A549 (cell line): ENCODE measurements at regions not wholly inside any gene's neighbourhood (a gene's known extent, or its start where the extent isn't known, plus 50 kb on each side); places are given as distances from the start of the nearest gene placed in this dataset.

Source experiments
- ATAC-seq, 2 experiments: fragments of 200-7000 bp in 1 of 2; fragments of >200 bp in 1 of 2; cut with Nextera tagmentation in 1 of 2; cut with Tn5 transposase in 1 of 2; 3 replicates each; pipeline versions ENCODE4 v1.8.0 to v1.9.1; 2018 to 2020; ENCODE audit warnings: mild to moderate bottlenecking in 1 of 2, moderate library complexity in 1 of 2
- CTCF ChIA-PET: fragments of 300-600 bp; sonication (Branson Sonifier 250); formaldehyde crosslinking; extraction: SDS; loops from one replicate; lab custom pipeline; 2021; ENCODE audit warnings: antibody characterized with exemption, inconsistent platforms; lab: Yijun Ruan, JAX
- POLR2A ChIA-PET: fragments of 350-600 bp; formaldehyde crosslinking; extraction: SDS; loops from one replicate; lab custom pipeline; 2021; ENCODE audit warnings: antibody characterized with exemption, inconsistent platforms; lab: Yijun Ruan, JAX
- DNase-seq, 2 experiments: peaks; one replicate each; pipeline versions ENCODE4 v3.0.0 to v3.0.0-alpha.2; 2011 to 2016; ENCODE audit warnings: low read depth in 1 of 2, low spot score in 1 of 2
- FAIRE-seq: peaks from 2 replicates; lab custom pipeline; 2011; peaks lifted over from hg19 to GRCh38; lab: Jason Lieb, UNC
- H3K27ac ChIP-seq, 2 experiments: fragments of >200 bp; sonication (Bioruptor Twin); formaldehyde crosslinking; 3 replicates each; pipeline ENCODE4 v1.5.1; 2016 to 2017
- H3K4me1 ChIP-seq: fragments of >200 bp; sonication (Bioruptor Twin); formaldehyde crosslinking; 3 replicates; pipeline ENCODE4 v1.6.1; 2016
- H3K4me2 ChIP-seq: fragments of >200 bp; sonication (Bioruptor Twin); formaldehyde crosslinking; 3 replicates; pipeline ENCODE4 v1.6.1; 2016
- H3K4me3 ChIP-seq: fragments of >200 bp; sonication (Bioruptor Twin); formaldehyde crosslinking; 3 replicates; pipeline ENCODE4 v1.5.1; 2016
- H3K9me3 ChIP-seq: fragments of >200 bp; sonication (Bioruptor Twin); formaldehyde crosslinking; 3 replicates; pipeline ENCODE4 v1.6.1; 2016
- CBX2 ChIP-seq: fragments of 200-600 bp; sonication (generic); IDR thresholded peaks from 2 replicates; pipeline ENCODE4 v1.6.1; 2016; ENCODE audit warnings: low read depth, mild to moderate bottlenecking, borderline replicate concordance
- CEBPB ChIP-seq, 2 experiments: fragments of >200 bp in 1 of 2; sonication (Bioruptor Twin) in 1 of 2; formaldehyde crosslinking in 1 of 2; IDR thresholded peaks; 2 replicates each; pipeline ENCODE4 v1.6.1; 2012 to 2016
- CTCF ChIP-seq: fragments of >200 bp; sonication (Bioruptor Twin); formaldehyde crosslinking; IDR thresholded peaks from 3 replicates; pipeline ENCODE4 v1.5.1; 2016
- EHMT2 ChIP-seq: fragments of 200-600 bp; sonication (generic); IDR thresholded peaks from 2 replicates; pipeline ENCODE4 v1.6.1; 2016; ENCODE audit warnings: antibody characterized with exemption, low read depth, mild to moderate bottlenecking, moderate library complexity
- ESRRA ChIP-seq: fragments of 150-350 bp; IDR thresholded peaks from 2 replicates; pipeline ENCODE4 v1.6.1; 2014; ENCODE audit warnings: mild to moderate bottlenecking, low read length, borderline replicate concordance
- FOSB ChIP-seq: fragments of 250-450 bp; sonication (Bioruptor Pico); IDR thresholded peaks from 2 replicates; pipeline ENCODE4 v1.5.0; 2020; ENCODE audit warnings: mild to moderate bottlenecking, moderate library complexity
- FOSL2 ChIP-seq, 2 experiments: fragments of 450-650 bp in 1 of 2; fragments of >200 bp in 1 of 2; sonication (Bioruptor Twin) in 1 of 2; formaldehyde crosslinking; IDR thresholded peaks; 2 replicates each; pipeline versions ENCODE4 v1.5.0 to v1.6.1; 2016 to 2020; ENCODE audit warnings: mild to moderate bottlenecking in 1 of 2, moderate library complexity in 1 of 2
- FOXS1 ChIP-seq: fragments of 250-450 bp; sonication (Bioruptor Pico); IDR thresholded peaks from 2 replicates; pipeline ENCODE4 v1.5.0; 2020; ENCODE audit warnings: mild to moderate bottlenecking, moderate library complexity
- HDAC2 ChIP-seq: fragments of 200-600 bp; sonication (generic); IDR thresholded peaks from 2 replicates; pipeline ENCODE4 v1.6.1; 2016
- HES2 ChIP-seq: fragments of >200 bp; sonication (Bioruptor Twin); formaldehyde crosslinking; IDR thresholded peaks from 2 replicates; pipeline ENCODE4 v1.6.1; 2016
- HOXA7 ChIP-seq: fragments of 250-450 bp; sonication (Bioruptor Pico); IDR thresholded peaks from 2 replicates; pipeline ENCODE4 v1.5.0; 2020; ENCODE audit warnings: mild to moderate bottlenecking, moderate library complexity
- HOXB13 ChIP-seq: fragments of 250-450 bp; sonication (Bioruptor Pico); IDR thresholded peaks from 2 replicates; pipeline ENCODE4 v1.5.0; 2020; ENCODE audit warnings: low read depth, mild to moderate bottlenecking, moderate library complexity
- HOXB5 ChIP-seq: fragments of 250-450 bp; sonication (Bioruptor Pico); IDR thresholded peaks from 2 replicates; pipeline ENCODE4 v1.5.0; 2020; ENCODE audit warnings: mild to moderate bottlenecking, moderate library complexity
- JUN ChIP-seq, 2 experiments: fragments of >200 bp; sonication (Bioruptor Twin); formaldehyde crosslinking; IDR thresholded peaks; 2 replicates in 1 of 2; 3 replicates in 1 of 2; pipeline ENCODE4 v1.6.1; 2016 to 2017
- KDM5A ChIP-seq: fragments of 200-600 bp; sonication (generic); IDR thresholded peaks from 2 replicates; pipeline ENCODE4 v1.6.1; 2016; ENCODE audit warnings: antibody characterized with exemption, mild to moderate bottlenecking
- MAFK ChIP-seq: fragments of 450-650 bp; IDR thresholded peaks from 2 replicates; pipeline ENCODE4 v1.6.1; 2014; ENCODE audit not compliant: partially characterized antibody
- MAX ChIP-seq: IDR thresholded peaks from 2 replicates; pipeline ENCODE4 v1.6.1; 2012
- MAZ ChIP-seq: fragments of 150-350 bp; IDR thresholded peaks from 2 replicates; pipeline ENCODE4 v1.6.1; 2014; ENCODE audit warnings: antibody characterized with exemption, low read depth, low read length, borderline replicate concordance
- MYC ChIP-seq: IDR thresholded peaks from 2 replicates; pipeline ENCODE4 v1.6.1; 2012; ENCODE audit warnings: mild to moderate bottlenecking, inconsistent platforms, low read length, improper control_type of control experiment, borderline replicate concordance
- NFE2L2 ChIP-seq: fragments of 150-350 bp; conservative IDR thresholded peaks from 2 replicates; pipeline ENCODE4 v1.6.1; 2014; ENCODE audit warnings: low read length
- NPAS2 ChIP-seq: fragments of 250-450 bp; sonication (Bioruptor Pico); IDR thresholded peaks from 2 replicates; pipeline ENCODE4 v1.8.0; 2022; ENCODE audit warnings: mild to moderate bottlenecking, moderate library complexity, borderline replicate concordance
- NR3C1 ChIP-seq: fragments of >200 bp; sonication (Bioruptor Twin); formaldehyde crosslinking; IDR thresholded peaks from 3 replicates; pipeline ENCODE4 v1.6.1; 2017
- PHF8 ChIP-seq: fragments of 200-600 bp; sonication (generic); IDR thresholded peaks from 2 replicates; pipeline ENCODE4 v1.6.1; 2016; ENCODE audit warnings: low read depth, mild to moderate bottlenecking, antibody characterized with exemption, moderate library complexity, borderline replicate concordance
- POLR2AphosphoS2 ChIP-seq: conservative IDR thresholded peaks from 2 replicates; pipeline ENCODE4 v1.6.1; 2012; ENCODE audit warnings: low read length, improper control_type of control experiment, inconsistent platforms
- RARB ChIP-seq: fragments of 250-450 bp; sonication (Bioruptor Pico); IDR thresholded peaks from 2 replicates; pipeline ENCODE4 v1.8.0; 2021; ENCODE audit warnings: mild to moderate bottlenecking, moderate library complexity
- RFX5 ChIP-seq: fragments of 450-650 bp; IDR thresholded peaks from 2 replicates; pipeline ENCODE4 v1.7.1; 2014; ENCODE audit warnings: antibody characterized with exemption, mild to moderate bottlenecking, moderate library complexity
- RNF2 ChIP-seq: fragments of 200-600 bp; sonication (generic); IDR thresholded peaks from 2 replicates; pipeline ENCODE4 v1.6.1; 2016; ENCODE audit warnings: low read depth, mild to moderate bottlenecking, antibody characterized with exemption, moderate library complexity, borderline replicate concordance
- SMC3 ChIP-seq: fragments of >200 bp; sonication (Bioruptor Twin); formaldehyde crosslinking; IDR thresholded peaks from 3 replicates; pipeline ENCODE4 v1.6.1; 2018; ENCODE audit warnings: inconsistent platforms
- TP53 ChIP-seq: fragments of 250-450 bp; sonication (Bioruptor Pico); IDR thresholded peaks from 2 replicates; pipeline ENCODE4 v1.5.0; 2021; ENCODE audit warnings: mild to moderate bottlenecking, moderate library complexity
- ZC3H11A ChIP-seq: fragments of 450-650 bp; IDR thresholded peaks from 2 replicates; pipeline ENCODE4 v1.6.1; 2014; ENCODE audit warnings: antibody characterized with exemption, mild to moderate bottlenecking
- ZNF302 ChIP-seq: fragments of 250-450 bp; sonication (Bioruptor Pico); IDR thresholded peaks from 2 replicates; pipeline ENCODE4 v1.9.0; 2021; ENCODE audit warnings: inconsistent platforms, mild to moderate bottlenecking, moderate library complexity
- WGBS: methylation state at CpG from one replicate; pipeline ENCODE4 v1.1.6; 2017; ENCODE audit errors: missing lambda C conversion rate; 5-methylcytosine and 5-hydroxymethylcytosine counted together
- TF ChIP-seq, protein P1 (sequence below): fragments of 250-450 bp; sonication (Bioruptor Pico); IDR thresholded peaks from 2 replicates; pipeline ENCODE4 v1.5.0; 2021; ENCODE audit warnings: mild to moderate bottlenecking, moderate library complexity, borderline replicate concordance
- TF ChIP-seq, protein P2 (sequence below): IDR thresholded peaks from 2 replicates; pipeline ENCODE4 v1.6.1; 2012; ENCODE audit warnings: low read depth, borderline replicate concordance

- FAIRE-seq (no peak), DNase-seq (no peak), ATAC-seq (no peak)
- no peak overlapping the region for H3K4me3 ChIP-seq
- ChIA-PET CTCF (no interaction called here), POLR2A (no interaction called here)
- no peaks in the 10 kb centered on the region for H3K4me1 ChIP-seq
- no peaks in the 10 kb centered on the region for H3K9me3 ChIP-seq
- H3K27ac ChIP-seq, result no peak overlapping the region
- H3K4me2 ChIP-seq, result no peak overlapping the region
- 39% methylated on average over 3 of the region's 3 CpGs for WGBS
- TF ChIP-seq NPAS2 (CRISPR knock-in tag) (no peak), HOXA7 (CRISPR knock-in tag) (no peak), FOXS1 (CRISPR knock-in tag) (no peak), MAFK (no peak), FOSL2 (IDR thresholded peaks at IDR 0.05) (no peak), FOSL2 (CRISPR knock-in tag; IDR thresholded peaks at IDR 0.05) (no peak), HES2 (no peak), MYC (no peak), CBX2 (no peak), ZC3H11A (no peak), RFX5 (no peak), MAX (no peak), HOXB13 (no peak), CTCF (no peak), EHMT2 (no peak), NFE2L2 (no peak), RARB (no peak)
- TF ChIP-seq, protein P1, sequence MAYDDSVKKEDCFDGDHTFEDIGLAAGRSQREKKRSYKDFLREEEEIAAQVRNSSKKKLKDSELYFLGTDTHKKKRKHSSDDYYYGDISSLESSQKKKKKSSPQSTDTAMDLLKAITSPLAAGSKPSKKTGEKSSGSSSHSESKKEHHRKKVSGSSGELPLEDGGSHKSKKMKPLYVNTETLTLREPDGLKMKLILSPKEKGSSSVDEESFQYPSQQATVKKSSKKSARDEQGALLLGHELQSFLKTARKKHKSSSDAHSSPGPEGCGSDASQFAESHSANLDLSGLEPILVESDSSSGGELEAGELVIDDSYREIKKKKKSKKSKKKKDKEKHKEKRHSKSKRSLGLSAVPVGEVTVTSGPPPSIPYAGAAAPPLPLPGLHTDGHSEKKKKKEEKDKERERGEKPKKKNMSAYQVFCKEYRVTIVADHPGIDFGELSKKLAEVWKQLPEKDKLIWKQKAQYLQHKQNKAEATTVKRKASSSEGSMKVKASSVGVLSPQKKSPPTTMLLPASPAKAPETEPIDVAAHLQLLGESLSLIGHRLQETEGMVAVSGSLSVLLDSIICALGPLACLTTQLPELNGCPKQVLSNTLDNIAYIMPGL, result no peak
- TF ChIP-seq, all 56 proteins: peak for 0
Observed at GRCh38 chr4:23028875-23029274, 336.1 kb downstream of the GBA3 start.

- ChIA-PET CTCF (no interaction called here), POLR2A (no interaction called here)
- Histone ChIP-seq H3K9me3 (no peaks in the 10 kb centered on the region), H3K4me2 (no peak overlapping the region), H3K4me3 (no peak overlapping the region), H3K4me1 (peaks cover 6% of the 10 kb centered on the region; the same call in 2 of the 3 replicates), H3K27ac (no peak overlapping the region)
- TF ChIP-seq CEBPB (IDR thresholded peaks at IDR 0.05), result no peak
- TF ChIP-seq TP53 (CRISPR knock-in tag), result no peak
- no peak for TF ChIP-seq SMC3
- FAIRE-seq (no peak), ATAC-seq (no peak), DNase-seq (no peak)
- WGBS, result 11% methylated on average over 1 of the region's 1 CpG
Observed at GRCh38 chr4:23023666-23024065, 330.9 kb downstream of the GBA3 start.

- no peaks in the 10 kb centered on the region for H3K9me3 ChIP-seq
- ATAC-seq (no peak), FAIRE-seq (no peak), DNase-seq (no peak)
- ChIA-PET POLR2A (no interaction called here), CTCF (no interaction called here)
- no peak overlapping the region for H3K4me2 ChIP-seq
- peak overlapping the region in 1 of 2 experiments; percentile 61; a peak in 3 of 6 replicates for H3K27ac ChIP-seq
- no peak overlapping the region for H3K4me3 ChIP-seq
- peaks cover 6% of the 10 kb centered on the region; the same call in 2 of the 3 replicates for H3K4me1 ChIP-seq
- no peak for TF ChIP-seq FOSB (CRISPR knock-in tag)
- no peak for TF ChIP-seq MYC
- no peak for TF ChIP-seq ESRRA
- TF ChIP-seq PHF8, result no peak
- TF ChIP-seq HDAC2, result no peak
- no peak for TF ChIP-seq EHMT2
- TF ChIP-seq, protein P2, sequence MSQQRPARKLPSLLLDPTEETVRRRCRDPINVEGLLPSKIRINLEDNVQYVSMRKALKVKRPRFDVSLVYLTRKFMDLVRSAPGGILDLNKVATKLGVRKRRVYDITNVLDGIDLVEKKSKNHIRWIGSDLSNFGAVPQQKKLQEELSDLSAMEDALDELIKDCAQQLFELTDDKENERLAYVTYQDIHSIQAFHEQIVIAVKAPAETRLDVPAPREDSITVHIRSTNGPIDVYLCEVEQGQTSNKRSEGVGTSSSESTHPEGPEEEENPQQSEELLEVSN, result no peak
- no peak for TF ChIP-seq NR3C1
- no peak for TF ChIP-seq POLR2AphosphoS2
- TF ChIP-seq MAZ, result no peak
- no peak for TF ChIP-seq JUN (IDR thresholded peaks at IDR 0.05)
- TF ChIP-seq MAX, result no peak
- no peak for TF ChIP-seq ZNF302 (CRISPR knock-in tag)
- TF ChIP-seq RNF2, result no peak
- TF ChIP-seq RARB, result no peak
- no peak for TF ChIP-seq HOXB5 (CRISPR knock-in tag)
- no peak for TF ChIP-seq KDM5A
- no peak for TF ChIP-seq FOSL2 (IDR thresholded peaks at IDR 0.05)
- no peak for TF ChIP-seq FOSL2 (CRISPR knock-in tag; IDR thresholded peaks at IDR 0.05)
Observed at GRCh38 chr4:23023121-23023520, 330.4 kb downstream of the GBA3 start.
